NB4 (cell line): ENCODE measurements at regions not wholly inside any gene's neighbourhood (a gene's known extent, or its start where the extent isn't known, plus 50 kb on each side); places are given as distances from the start of the nearest gene placed in this dataset.

Experiments
- DNase-seq: peaks from one replicate; pipeline ENCODE4 v3.0.0; 2010; ENCODE audit warnings: low read depth
- H3K4me3 ChIP-seq: one replicate; pipeline ENCODE4 v1.5.1; 2011; ENCODE audit warnings: mild to moderate bottlenecking, low read depth, low read length, moderate library complexity
- CTCF ChIP-seq: IDR thresholded peaks from one replicate; pipeline ENCODE4 v1.5.1; 2012; ENCODE audit warnings: low read depth, low read length
- MAX ChIP-seq: IDR thresholded peaks from 2 replicates; pipeline ENCODE4 v1.6.1; 2011; ENCODE audit warnings: low read depth, low read length
- MYC ChIP-seq: IDR thresholded peaks from 2 replicates; pipeline ENCODE4 v1.6.1; 2011; ENCODE audit warnings: low read depth, low read length
- POLR2A ChIP-seq: IDR thresholded peaks from 2 replicates; pipeline ENCODE4 v1.6.1; 2011; ENCODE audit warnings: mild to moderate bottlenecking; ENCODE audit not compliant: insufficient read length; ENCODE audit errors: extremely low read depth

GRCh38 chr6:53987522-53987888 lies 123.7 kb upstream of the MLIP start:
- TF ChIP-seq MYC (no peak), MAX (no peak), CTCF (no peak), POLR2A (no peak)
- H3K4me3 ChIP-seq = no peak overlapping the region
- DNase-seq = no peak

- TF ChIP-seq MAX = no peak
- no peak for TF ChIP-seq POLR2A
- TF ChIP-seq MYC = no peak
- no peak for TF ChIP-seq CTCF
- no peak overlapping the region for H3K4me3 ChIP-seq
- DNase-seq = no peak
Measured at GRCh38 chr6:53989504-53989903, 121.7 kb upstream of the MLIP start.

GRCh38 chr6:53992522-53992921 lies 118.7 kb upstream of the MLIP start:
- TF ChIP-seq POLR2A (no peak), MAX (no peak), CTCF (no peak), MYC (no peak)
- no peak overlapping the region for H3K4me3 ChIP-seq
- no peak for DNase-seq

GRCh38 chr6:53994201-53994600 lies 117.0 kb upstream of the MLIP start:
- no peak overlapping the region for H3K4me3 ChIP-seq
- no peak for TF ChIP-seq POLR2A
- TF ChIP-seq MAX = no peak
- no peak for DNase-seq

- TF ChIP-seq MYC = no peak
- no peak for TF ChIP-seq POLR2A
- no peak for TF ChIP-seq MAX
- TF ChIP-seq CTCF = no peak
Measured at GRCh38 chr6:53995935-53996334, 115.3 kb upstream of the MLIP start.

GRCh38 chr6:53998303-53998702 lies 112.9 kb upstream of the MLIP start:
- H3K4me3 ChIP-seq = no peak overlapping the region
- no peak for DNase-seq
- TF ChIP-seq POLR2A (no peak), CTCF (no peak), MAX (no peak), MYC (no peak)

More at GRCh38 chr6:53995935-53996334, 115.3 kb upstream of the MLIP start:
- no peak for DNase-seq
- H3K4me3 ChIP-seq = no peak overlapping the region
